22Rv1 (cell line): ENCODE measurements at regions not wholly inside any gene's neighbourhood (a gene's known extent, or its start where the extent isn't known, plus 50 kb on each side); places are given as distances from the start of the nearest gene placed in this dataset.

Experiments
- ZFX ChIP-seq: fragments of 450-650 bp; IDR thresholded peaks from 2 replicates; pipeline ENCODE4 v1.6.1; 2017; ENCODE audit warnings: antibody characterized with exemption, borderline replicate concordance
- TF ChIP-seq, protein P1 (sequence below): fragments of 450-650 bp; IDR thresholded peaks from 2 replicates; pipeline ENCODE4 v1.5.1; 2017; ENCODE audit warnings: mild to moderate bottlenecking

DNA sequence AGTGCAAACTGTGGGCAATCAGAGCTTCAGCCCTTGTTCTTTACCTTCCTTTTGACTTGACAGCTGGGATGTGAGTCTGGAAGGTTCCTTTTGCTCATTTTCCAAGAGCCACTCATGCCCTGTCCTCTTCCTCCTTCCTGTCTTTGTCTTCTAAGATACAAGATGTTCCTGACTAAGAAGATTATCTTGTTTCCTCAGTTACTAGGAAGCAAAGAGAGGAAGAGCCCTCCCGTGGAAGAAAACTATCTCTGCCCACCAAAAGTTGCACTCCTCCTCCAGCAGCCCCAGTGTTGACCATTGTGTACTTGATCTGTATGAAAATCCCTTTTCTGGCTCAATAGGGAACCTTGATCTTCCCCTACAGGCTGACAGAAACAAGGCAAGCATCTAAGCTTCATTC lies 138.0 kb downstream of the C12orf75 start:
- TF ChIP-seq, protein P1, sequence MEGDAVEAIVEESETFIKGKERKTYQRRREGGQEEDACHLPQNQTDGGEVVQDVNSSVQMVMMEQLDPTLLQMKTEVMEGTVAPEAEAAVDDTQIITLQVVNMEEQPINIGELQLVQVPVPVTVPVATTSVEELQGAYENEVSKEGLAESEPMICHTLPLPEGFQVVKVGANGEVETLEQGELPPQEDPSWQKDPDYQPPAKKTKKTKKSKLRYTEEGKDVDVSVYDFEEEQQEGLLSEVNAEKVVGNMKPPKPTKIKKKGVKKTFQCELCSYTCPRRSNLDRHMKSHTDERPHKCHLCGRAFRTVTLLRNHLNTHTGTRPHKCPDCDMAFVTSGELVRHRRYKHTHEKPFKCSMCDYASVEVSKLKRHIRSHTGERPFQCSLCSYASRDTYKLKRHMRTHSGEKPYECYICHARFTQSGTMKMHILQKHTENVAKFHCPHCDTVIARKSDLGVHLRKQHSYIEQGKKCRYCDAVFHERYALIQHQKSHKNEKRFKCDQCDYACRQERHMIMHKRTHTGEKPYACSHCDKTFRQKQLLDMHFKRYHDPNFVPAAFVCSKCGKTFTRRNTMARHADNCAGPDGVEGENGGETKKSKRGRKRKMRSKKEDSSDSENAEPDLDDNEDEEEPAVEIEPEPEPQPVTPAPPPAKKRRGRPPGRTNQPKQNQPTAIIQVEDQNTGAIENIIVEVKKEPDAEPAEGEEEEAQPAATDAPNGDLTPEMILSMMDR, result no peak
- no peak for TF ChIP-seq ZFX
